Amygdala (tissue), 56 donors: ENCODE measurements at regions not wholly inside any gene's neighbourhood (a gene's known extent, or its start where the extent isn't known, plus 50 kb on each side); places are given as distances from the start of the nearest gene placed in this dataset.
A peak's percentile ranks its signal among the peaks of the same experiment; 100 is the strongest.
"Not testable (repeated sequence)": the region's sequence is repeated elsewhere in the genome, so short reads cannot be mapped to it uniquely, and the experiment has no call there.

Source experiments
- DNase-seq, 56 donors: peaks; one replicate each; lab custom pipeline; 2025; lab: John Stamatoyannopoulos, UW

DNA sequence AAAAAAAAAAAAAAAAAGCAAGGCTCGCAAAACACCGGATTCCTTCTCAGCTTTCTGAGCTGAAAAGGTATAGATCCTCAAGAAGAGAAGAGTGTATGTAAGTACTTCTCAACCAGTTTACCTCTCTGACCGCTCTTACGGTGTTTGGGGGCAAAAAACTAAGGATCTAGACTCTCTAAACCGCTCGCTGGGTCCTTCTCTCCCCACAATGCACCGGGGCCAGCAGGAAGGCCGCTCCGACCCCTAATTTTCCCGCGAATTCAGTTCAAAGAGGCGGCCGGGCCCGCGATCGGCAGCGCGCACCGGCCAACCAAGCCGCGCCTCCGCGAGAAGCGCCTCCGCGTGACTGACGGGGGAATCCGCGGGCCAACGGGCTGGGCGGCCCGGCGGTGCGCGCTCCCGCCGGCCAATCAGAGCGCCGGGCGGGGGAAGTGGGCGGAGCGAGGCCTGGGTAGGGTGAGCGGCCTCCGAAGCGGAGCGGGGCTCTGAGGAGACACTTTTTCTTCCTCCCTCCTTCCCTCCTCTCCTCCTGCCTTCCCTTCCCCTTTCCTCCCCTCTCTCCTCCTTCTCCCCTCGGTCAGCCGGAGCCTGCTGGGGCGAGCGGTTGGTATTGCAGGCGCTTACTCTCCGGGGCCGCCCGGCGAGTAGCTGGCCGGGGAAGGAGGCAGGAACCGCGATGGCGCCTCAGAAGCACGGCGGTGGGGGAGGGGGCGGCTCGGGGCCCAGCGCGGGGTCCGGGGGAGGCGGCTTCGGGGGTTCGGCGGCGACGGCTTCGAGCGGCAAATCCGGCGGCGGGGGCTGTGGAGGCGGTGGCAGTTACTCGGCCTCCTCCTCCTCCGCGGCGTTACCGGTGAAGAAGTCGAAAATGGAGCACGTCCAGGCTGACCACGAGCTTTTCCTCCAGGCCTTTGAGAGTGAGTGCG lies 93.0 kb downstream of the CRLF3 start:
- DNase-seq: peak in 47 of 56 donors; percentile 38 to 89 (median 69)

DNA sequence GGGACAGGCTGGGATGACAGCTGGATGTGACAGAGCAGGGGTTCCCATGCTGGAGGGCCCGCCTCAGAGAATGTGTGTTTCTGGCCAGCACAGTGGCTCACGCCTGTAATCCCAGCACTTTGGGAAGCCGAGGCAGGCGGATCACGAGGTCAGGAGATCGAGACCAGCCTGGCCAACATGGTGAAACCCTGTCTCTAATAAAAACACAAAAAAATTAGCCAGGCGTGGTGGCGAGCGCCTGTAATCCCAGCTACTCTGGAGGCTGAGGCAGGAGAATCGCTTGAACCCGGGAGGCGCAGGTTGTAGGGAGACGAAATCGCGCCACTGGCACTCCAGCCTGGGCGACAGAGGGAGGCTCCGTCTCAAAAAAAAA lies 93.7 kb downstream of the CRLF3 start:
- not testable (repeated sequence) for DNase-seq

DNA sequence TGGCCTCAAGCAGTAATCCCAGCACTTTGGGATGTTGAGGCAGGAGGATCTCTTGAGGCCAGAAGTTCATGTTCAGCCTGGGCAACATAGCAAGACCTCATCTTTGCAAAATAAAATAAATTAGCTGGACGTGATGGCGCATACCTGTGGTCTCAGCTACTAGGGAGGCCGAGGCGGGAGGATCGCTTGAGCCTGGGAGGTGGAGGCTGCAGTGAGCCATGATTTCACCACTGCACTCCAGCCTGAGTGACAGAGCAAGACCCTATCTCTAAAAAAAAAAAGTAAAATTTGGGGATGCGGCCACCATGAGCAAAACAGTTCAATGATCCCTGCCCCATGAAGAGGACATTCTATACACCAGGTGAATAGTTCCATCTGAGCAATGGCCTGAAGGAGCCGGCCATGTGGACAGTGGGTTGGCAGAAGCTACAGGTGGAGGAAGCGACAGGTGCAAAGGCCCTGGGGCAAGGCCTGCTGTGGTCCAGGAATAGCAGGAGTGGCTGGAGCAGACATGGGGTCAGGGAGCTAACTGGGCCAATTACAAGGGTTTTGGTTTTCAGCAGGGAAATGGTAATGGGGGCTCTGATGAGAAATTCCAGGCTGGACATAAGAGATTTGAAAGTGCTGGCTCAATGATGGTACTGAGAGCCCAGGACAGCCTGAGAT lies 94.2 kb downstream of the CRLF3 start:
- not testable (repeated sequence) for DNase-seq

DNA sequence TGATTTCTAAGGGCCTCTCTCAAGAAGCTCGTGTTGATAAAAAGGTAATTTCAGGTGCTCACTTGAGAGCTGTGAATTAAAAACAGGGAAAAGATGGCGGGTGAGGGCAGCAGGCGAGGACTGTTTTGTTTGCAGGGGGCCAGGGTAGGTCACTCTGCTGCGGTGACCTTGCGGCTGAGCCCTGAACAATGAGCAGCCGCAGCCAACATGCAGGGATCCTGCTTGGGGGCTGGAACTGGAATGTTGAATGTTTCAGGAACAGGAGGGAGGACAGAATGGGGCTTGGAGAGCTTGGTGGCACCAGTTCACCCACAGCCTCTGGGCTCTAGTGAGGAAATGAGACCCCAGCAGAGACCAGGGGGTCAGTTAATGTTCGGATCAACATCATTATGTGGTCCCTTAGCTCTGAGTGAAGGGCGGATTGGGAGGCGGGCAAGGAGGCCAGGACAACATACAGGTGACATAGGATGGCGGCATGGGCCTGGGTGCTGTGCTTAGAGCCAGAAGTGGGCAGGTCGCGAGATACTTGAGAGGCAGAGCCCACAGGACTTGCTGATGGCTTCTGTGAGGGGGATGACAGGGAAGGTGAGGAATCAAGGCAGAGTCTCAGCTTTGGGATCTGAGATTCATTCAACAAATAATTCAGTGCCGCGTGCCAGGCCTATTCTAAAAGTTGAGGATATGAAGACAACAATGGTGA lies 94.9 kb downstream of the CRLF3 start:
- DNase-seq: not testable (repeated sequence)

DNA sequence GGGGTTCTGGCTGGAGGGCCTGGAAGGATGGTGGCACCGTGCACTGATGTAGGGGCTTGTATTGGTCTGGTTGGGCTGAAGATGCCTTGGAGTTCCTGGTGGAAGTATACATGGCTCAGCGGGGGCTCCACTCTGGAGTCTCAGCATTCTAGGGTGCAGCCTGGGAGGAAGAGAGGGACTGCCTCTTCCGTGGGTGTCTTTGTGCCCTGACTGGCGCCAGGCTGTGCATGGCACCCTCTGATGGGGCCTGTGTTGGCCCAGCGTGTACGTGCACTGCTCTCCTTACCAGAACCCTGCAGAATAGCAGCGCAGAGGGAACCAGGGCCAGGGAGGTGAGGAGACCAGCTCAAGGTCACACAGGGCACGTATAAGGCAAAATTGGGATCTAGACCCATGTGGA lies 97.0 kb downstream of the CRLF3 start:
- not testable (repeated sequence) for DNase-seq

DNA sequence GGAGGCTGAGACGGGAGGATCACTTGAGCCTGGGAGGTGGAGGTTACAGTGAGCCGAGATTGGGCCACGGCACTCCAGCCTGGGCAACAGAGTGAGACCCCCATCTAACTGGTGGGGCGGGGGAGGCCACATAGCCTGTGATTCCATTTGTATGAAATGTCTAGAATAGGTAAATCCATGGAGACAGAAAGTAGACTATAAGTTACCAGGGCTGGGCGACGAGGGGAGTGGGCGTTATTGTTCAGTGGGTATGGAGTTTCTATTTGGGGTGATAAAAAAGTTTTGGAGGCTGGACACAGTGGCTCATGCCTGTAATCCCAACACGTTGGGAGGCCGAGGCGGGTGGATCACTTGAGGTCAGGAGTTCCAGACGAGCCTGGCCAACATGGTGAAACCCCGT lies 97.8 kb downstream of the CRLF3 start:
- DNase-seq: not testable (repeated sequence)

DNA sequence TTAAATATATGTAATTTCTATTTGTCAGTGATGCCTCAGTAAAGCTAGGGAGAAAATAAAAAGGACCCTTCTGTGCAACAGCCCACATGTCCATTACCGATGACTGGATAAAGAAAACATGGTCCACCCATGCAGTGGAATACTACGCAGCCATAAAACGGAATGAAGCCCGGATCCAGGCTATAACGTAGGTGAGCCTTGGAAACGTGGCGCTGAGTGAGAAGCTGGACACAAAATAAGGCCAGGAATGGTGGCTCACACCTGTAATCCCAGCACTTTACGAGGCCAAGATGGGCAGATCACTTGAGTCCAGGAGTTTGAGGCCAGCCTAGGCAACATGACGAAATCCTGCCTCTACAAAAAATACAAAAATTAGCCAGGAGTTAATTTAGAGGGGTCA lies 98.2 kb downstream of the CRLF3 start:
- not testable (repeated sequence) for DNase-seq

DNA sequence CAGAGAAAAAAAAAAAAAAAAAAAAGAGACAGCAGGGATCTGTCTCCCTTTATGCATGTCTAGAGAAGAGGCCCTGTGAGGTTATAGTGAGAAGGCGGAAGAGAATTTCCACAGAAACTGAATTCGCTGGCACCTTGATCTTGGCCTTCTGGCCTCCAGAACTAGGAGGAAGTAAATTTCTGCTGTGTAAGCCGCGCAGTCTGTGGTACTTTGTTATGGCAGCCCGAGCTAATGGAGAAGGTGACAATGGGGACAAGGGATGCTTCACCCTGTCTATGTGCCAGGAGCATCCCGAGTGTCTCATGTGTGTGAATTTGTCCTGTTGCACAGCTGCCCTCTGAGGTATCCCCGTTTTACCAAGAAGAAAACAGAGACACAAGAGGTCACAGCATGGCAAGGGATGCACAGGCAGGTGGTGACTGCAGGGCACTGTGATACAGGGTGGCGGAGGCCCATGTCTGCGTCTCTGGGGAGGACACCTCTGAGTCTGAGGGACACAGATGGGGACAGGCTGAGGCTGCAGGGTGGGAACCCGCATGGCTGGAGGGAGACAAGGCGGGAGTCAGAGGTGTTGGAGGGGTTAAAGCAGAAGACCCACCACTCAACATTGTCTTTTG lies 100.3 kb downstream of the CRLF3 start:
- DNase-seq: not testable (repeated sequence)

DNA sequence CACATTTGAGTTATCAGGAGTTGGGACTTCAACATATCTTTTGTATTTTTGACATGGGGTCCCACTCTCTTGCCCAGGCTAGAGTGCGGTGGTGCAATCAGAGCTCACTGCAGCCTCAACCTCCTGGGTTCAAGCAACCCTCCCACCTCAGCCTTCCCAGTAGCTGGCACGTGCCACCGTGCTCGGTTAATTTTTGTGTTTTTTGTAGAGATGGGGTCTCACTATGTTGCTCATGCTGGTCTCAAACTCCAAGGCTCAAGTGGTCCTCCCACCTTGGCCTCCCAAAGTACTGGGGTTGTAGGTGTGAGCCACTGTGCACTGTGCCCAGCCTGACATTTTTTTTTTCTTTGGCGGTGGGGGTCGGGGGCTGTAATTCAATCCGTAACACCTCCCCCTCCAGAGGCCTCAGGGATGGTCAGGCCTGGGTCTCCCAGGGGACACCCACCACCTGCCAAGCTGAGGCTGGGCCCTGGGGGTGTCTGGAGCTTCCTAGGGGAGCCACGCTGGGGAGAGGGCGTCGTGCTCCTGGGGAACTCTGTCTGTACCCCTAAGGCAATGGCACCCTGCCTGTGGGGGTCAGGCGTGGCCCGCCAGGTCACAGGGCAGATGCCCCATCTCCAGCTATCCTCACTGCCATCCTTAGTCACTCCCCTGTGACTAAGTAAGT lies 102.2 kb downstream of the CRLF3 start:
- not testable (repeated sequence) for DNase-seq

DNA sequence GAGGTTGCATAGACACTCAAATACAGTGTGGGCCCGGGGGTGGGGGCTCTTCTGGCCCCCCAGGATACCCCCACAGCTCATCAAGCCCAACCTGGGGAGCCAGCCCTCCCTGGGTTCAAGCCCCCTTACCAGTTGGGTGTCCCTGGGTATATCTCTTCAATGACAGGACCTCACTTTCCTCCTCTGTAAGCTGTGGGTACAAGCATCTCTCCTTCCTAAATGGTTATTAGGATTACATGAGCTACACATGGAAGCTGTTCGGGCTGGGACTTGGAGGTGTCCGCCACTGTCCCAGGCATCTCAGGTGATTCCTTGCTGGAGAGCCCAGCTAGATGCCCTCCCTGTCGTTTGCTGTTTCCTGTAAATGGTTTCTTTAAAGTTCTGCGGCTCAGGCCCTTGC lies 103.5 kb downstream of the CRLF3 start:
- not testable (repeated sequence) for DNase-seq

DNA sequence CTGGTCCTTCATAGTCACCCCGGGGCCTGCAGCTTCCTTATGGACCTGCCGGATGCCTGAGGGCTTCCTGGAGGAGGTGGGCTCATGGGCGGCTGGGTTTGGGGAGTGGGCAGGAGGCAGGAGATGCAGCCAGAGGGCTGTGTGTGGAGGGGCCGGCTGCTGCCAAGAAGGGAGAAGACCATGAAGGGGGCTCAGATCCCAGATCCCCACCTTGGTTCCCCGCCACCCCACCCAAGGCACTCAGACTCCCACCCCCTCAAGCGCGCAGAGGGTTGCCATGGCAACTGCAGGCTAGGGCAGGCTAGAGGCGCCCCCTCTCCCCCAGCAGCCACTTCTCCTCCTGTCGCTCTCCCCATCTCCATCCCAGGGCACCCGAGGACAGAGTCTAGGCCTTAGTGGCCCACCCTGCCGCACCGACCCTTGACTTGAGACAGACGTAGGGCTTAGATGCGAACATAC lies 104.5 kb downstream of the CRLF3 start:
- no peak for DNase-seq

DNA sequence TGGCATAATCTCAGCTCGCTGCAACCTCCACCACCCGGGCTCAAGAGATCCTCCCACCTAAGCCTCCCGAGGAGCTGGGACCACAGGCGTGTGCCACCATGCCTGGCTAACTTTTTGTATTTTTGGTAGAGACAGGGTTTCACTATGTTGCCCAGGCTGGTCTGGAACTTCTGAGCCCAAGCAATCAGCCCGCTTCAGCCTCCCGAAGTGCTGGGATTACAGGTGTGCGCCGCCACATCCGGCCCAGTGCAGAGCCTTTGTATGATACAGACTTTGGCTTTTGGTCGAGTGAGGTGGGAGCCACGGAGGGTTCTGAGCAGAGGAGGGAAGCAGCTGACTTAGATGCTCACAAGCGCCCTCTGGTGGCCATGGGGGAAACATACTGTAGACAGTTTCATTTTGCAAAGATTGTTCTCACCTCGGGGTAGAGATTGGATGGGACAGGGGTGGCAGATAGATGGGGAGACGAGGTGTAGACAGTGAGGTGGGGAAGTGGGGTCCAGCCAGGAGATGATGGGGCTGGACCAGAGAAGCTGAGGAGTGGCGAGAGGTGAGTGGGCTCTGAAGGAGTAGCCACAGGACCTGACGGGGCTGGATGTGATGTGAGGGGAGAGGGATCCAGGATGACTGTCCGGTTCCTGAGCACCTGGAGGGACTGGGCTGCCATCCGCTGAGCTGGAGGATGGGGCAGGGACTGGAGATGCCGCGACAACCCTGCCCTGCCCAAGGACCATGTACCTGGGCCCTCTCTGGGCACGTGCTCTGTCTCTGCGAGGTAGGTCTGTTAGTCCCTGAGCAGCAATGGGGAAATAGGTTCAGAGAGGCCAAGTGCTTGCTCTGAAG lies 105.1 kb downstream of the CRLF3 start:
- DNase-seq: peak in 8 of 56 donors; percentile 8 to 53 (median 28)

DNA sequence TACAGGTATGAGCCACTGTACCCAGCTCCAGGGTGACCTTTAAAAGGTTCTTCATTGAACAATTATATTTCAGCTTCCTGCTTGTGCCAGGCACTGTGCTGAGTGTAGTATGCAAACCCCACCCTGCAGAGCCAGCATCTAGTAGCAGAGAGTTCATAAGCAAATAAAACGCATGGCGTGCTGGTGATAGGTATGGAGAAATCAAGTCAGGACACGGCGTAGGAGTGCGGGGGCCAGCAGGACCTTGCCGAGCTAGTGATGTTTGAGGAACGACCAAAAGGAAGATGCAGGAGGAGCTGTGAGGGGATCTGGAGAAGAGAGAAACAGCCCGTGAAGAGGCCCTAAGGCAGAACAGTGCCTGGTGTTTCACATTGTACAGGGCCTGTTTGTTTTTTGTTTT lies 105.8 kb downstream of the CRLF3 start:
- not testable (repeated sequence) for DNase-seq

DNA sequence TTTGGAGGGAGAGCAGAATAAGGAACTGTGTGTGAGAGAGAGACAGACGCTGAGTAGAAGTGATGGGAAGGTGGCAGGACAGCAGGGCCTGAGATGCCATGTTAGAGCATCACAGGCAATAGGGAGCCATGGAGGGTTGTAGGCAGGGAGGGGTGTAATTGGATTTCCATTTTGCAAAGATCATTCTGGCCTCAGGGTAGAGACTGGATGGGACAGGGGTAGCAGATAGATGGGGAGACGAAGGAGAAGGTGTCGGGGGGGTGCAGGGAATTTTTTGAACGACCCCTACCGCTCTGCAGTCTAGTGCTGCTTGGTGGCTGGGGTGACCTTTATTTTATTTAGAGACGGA lies 106.4 kb downstream of the CRLF3 start:
- not testable (repeated sequence) for DNase-seq

DNA sequence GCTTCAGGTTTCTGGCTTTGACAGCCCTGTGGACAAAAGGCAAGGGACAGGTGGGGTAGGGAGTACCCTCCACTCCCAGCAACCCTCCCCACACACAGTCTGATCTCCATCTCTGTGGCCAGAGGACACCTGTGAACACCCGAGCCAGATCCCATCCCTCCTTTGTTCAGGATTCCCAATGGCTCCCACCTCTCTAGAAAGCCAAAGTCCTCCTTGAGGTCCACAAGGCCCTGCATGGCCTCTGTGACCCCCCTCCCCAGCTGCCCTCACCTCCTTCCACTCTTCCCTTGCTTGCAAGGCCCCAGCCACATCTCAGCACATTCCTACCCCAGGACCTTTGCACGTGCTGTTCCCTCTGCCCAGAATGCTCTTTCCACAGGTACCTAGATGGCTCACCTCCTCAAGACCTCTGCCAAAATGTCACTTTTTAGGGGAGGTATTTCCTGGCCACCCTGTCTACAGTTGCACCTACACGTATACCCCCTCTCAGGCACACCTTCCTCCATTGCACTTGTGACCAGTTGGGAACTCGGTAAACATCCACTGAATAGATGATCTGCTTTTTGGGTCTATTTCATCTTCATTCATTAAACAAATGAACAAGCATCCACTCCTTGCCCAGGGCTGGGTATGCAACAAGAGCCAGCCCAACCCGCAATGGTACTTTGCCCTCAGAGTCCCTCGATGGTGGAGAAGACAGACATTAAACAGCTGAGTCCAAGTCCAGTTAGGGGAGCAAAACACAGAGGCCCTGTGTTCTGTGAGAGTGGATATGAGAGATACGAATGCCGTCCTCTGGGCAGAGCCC lies 107.0 kb downstream of the CRLF3 start:
- DNase-seq: no peak

DNA sequence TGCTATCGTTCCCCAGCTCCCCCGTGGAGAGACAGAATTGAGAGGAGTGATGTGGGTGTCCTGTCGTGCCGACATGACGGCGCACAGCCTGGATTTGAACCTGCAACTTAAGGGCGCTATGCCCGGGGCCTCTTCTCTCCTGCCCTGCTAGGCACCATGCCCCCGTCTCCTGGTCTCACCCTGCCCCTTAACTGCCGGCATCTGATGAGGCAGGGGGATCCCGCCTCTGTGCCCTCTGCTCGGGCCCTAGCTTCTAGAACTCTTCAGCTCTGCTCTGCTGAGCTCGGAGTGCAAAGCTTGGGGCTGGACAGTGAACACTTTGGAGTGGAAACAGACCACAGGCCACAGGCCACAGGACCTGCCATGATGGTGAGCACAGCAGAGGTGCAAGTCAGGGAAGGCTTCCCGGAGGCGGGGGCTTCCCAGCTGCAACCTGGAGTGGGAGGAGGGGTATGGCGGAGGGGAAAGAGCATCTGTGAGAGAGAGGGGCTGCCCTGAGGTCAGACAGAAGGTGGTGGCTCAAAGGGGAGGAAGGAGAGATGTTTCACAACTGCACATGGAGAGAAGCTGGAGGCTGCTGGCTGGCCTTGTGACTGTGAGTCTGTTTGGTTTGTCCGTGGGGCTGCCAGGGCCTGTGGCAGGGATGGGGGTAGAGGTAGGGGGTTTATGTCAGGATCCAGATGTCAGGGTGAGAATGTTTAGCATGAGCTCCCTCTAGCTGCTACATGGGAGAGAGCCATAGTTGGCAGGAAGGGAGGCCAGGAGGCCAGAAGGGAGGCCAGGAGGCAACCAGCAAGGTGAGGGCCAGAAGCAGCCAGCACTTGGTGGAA lies 107.8 kb downstream of the CRLF3 start:
- no peak for DNase-seq
